NCI-H748 treated with DMSO at 0.1 percent for 48 hours (cell line): ENCODE measurements at regions not wholly inside any gene's neighbourhood (a gene's known extent, or its start where the extent isn't known, plus 50 kb on each side); places are given as distances from the start of the nearest gene placed in this dataset.

Experiments
- DNase-seq: peaks from one replicate; lab custom pipeline; 2025; lab: John Stamatoyannopoulos, UW

- DNase-seq, result no peak
Measured at GRCh38 chr12:25828188-25828587, 130.3 kb upstream of the RASSF8 start.

DNA sequence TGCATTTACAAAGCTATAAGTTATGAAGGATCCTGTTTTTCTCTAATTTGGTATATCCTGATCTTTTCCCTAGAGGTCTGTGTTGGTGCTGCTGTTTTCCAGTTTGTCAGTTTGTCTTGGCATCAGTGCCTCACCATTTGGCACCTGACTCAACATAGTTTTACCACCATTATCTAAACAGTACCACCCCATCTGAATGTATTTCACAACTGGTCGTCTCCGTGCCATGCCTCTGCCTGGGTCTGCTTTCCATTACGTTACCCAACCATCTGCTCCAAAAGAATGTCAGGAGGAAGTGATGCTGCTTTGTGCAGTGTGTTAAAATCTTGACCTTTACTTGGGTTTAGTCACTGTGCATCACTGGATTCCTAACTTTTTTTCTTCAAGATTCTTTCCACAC is 129.3 kb upstream of the RASSF8 start:
- no peak for DNase-seq

- DNase-seq, result no peak
Measured at GRCh38 chr12:25830456-25830855, 128.0 kb upstream of the RASSF8 start.

DNA sequence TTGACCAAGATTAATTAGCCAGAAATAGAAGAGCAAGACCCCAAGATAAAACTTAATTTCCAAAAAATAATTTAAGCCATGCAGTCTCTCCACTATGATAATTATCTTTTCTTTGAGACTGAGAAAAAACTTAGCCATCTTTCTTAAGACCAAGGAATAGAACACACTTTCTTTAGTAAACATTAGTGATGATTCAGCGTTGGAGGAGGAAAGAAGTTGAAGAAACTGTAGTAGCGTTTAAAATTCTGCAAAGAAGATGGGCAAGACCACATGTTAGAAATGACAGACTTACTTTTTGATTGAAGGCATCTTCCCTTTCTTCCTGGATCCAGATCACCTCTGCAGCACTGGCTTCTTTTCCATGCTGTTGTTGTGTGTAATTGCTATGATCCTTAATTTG is 124.8 kb upstream of the RASSF8 start:
- DNase-seq, result no peak

DNA sequence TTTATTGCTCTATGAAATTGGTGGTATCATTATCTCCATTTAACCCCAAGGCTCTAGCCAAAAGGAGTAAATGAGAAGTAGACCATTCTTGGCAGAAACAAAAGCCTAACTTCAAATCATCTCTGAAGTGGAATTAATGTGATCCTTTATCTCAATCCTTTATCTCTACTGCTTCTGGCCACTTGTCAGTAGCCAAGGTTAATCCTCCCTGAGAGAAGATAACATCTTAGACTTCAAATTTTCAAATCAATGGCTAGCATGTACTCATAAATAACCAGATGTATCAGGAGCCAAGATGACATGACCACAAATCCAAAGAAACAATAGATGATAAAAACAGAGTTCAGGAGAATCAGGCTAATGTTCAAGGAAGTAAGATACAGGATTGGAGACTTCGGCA is 123.1 kb upstream of the RASSF8 start:
- DNase-seq, result no peak

DNA sequence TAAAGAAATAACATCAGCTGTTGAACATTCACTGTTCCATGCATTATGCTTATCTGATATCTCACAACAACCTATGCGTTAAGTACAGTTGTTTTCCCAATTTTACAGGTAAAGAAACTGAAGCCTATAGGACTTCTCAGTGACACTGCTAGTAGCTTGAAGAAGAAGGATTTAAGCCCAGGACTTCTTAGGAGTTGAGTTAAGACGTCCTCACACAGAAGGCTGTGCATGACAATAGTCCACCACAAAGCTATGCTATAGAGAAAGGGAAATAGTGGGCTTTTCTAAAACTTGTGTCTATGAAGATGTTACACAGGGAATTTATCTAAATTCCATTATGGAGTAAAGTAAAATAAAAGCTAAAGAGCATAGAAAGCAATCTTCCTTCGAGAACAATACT is 120.5 kb upstream of the RASSF8 start:
- DNase-seq, result no peak

DNA sequence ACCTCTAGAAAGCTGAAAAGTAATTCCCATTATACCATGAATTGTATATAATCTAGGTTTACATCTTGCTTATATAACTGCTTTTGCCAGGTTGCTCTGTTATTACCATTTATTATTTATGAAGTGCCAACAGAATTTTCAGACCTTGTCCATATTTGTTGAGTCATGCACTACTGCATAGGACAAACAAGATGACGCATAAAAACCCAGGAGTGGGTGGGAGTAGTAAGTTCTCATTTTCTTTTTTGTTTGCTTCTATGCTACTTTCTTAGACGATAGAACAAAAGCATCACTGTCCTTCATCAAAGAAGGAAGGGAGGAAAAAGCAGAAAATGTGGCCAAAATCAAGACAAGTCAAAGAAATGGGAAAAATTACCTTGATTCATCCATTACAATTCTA is 119.0 kb upstream of the RASSF8 start:
- DNase-seq, result no peak

- DNase-seq, result no peak
Measured at GRCh38 chr12:25840678-25841465, 117.6 kb upstream of the RASSF8 start.

- no peak for DNase-seq
Measured at GRCh38 chr12:25842254-25842653, 116.2 kb upstream of the RASSF8 start.

- DNase-seq, result no peak
Measured at GRCh38 chr12:25843976-25844375, 114.5 kb upstream of the RASSF8 start.

GRCh38 chr12:25845415-25845814 is 113.1 kb upstream of the RASSF8 start:
- DNase-seq, result no peak

DNA sequence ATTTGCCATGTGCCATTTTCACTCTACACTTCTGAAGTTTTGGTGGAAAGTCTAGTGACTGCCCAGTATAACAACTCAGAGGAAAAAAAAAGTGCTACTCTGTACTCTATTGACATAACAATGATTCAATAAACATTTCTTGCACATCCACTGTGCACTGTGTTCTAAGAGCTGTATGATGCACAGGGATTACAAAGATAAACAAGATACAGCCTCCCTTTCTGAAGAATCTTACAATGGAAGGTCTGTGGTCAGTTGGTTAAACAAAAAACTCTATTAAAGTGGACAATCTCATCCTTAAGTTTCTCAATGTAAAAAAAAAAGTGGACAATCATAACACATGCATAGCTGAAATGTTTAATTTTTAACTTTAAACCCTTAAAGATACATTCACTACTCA is 105.7 kb upstream of the RASSF8 start:
- no peak for DNase-seq

GRCh38 chr12:25853316-25854095 is 105.0 kb upstream of the RASSF8 start:
- DNase-seq, result no peak

DNA sequence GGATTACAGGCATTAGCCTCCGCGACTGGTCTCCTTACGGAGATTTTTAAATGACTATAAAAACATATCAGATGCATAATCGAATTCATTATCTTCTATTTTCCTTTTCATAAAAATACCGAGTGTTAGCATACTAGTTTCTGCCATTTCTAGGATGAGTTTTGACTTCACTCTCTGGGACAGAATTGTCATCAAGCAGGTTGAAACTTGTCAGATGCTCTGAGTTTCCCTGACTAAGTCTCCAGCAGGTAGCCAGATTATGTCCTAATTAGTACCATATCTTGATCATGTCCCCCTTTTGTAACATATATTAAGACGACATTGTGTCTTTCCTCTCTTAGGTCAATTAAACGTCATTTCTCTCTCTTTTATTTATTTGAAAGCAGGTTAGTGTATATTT is 103.5 kb upstream of the RASSF8 start:
- DNase-seq, result no peak

- no peak for DNase-seq
Measured at GRCh38 chr12:25855716-25856115, 102.8 kb upstream of the RASSF8 start.

DNA sequence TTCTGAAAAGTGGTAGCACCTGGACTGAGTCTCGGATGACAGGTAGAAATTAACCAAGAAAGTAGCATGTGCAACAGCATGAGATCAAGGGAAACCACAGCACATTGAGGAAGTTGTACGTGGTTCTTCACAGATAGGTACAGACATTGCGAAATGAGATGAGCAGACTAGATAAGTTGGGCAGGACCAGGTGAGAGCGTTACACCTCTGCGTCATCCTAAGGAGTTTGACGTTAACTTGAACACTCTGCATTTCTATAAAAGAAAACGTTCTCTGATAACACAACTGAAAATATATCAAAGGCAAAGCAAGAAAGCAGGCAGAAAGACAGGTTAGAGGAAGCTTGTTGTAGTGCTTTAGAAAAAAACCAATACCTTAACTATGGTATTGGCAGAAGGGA is 98.5 kb upstream of the RASSF8 start:
- no peak for DNase-seq

DNA sequence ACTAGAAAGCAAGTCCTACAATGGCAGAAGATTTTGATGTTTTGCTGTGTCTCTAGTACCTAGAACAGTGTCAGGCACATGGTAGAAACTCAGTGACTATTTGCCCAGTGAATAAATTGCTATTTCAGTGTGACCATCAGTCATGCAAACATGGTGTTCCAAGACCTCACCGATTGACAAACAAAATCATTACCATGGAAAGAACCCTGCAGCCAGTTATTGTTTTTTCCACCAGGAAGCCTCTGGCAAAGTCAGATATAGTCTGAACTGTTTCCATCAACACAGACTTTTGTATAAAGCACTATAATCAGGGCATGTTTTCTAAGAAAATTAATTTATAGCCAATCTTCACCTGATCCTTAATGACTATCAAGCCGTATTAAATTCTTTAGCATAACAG is 97.3 kb upstream of the RASSF8 start:
- DNase-seq, result no peak

DNA sequence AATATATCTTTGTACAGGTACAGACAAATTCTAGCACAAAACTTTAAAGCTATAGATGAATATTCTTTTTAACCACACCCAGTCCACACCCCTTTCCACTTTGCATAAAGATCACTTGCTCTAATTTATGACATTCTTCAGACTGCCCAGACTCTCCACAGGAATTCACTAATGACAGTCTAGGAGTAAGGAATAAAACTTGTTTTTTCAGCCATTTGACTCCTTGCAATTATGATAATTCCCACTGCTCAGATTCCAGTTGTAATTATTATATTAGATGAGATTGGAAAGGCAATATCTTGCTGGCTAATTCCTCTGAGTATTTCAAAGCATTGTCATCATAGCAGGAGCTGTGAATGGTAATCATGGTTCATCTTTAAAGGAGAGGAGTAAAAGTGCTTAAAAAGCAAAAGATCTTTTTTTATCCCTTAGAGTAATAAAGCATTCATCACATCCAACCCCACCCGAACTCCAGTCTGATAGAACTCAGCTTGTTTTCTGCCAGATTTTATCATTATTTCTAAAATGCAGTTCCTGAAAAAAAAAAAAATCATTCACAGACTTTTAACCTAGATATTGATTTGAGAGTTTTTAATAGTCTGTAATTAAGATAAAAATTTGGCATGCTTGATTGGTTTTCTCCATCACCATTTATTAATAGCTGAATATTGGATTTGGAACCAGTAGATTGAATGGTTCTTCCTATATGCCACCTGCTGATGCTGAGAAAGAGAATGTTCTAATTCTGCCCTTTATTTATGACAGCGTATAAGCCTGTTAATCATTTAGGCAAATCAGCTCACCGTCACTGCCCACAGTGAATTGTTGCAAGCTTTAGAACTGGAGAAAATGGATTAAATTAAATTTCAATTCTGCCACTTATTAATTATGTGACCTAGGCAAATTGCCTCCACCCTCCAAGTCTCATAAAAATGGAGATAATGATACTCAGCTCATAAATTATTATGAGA is 93.9 kb upstream of the RASSF8 start:
- DNase-seq, result no peak

- DNase-seq, result no peak
Measured at GRCh38 chr12:25866586-25867378, 91.7 kb upstream of the RASSF8 start.

GRCh38 chr12:25868193-25868592 is 90.3 kb upstream of the RASSF8 start:
- DNase-seq, result no peak

- DNase-seq, result no peak
Measured at GRCh38 chr12:25872137-25872536, 86.3 kb upstream of the RASSF8 start.

- DNase-seq, result no peak
Measured at GRCh38 chr12:25875661-25876060, 82.8 kb upstream of the RASSF8 start.
